Glutamatergic neuron (in vitro differentiated cells): ENCODE measurements at regions not wholly inside any gene's neighbourhood (a gene's known extent, or its start where the extent isn't known, plus 50 kb on each side); places are given as distances from the start of the nearest gene placed in this dataset.

Experiments used
- DNase-seq: peaks from one replicate; pipeline ENCODE4 v3.0.0; 2022
- H3K27ac Mint-ChIP-seq: one replicate; pipeline ENCODE4 v1.8.0; 2020; ENCODE audit warnings: mild to moderate bottlenecking, mixed read lengths, inconsistent platforms; ENCODE audit not compliant: unreplicated experiment
- H3K27me3 Mint-ChIP-seq: one replicate; pipeline ENCODE4 v1.8.0; 2020; ENCODE audit warnings: mild to moderate bottlenecking, moderate library complexity, mixed read lengths, inconsistent platforms; ENCODE audit not compliant: unreplicated experiment
- H3K36me3 Mint-ChIP-seq: one replicate; pipeline ENCODE4 v1.8.0; 2020; ENCODE audit warnings: mild to moderate bottlenecking, mixed read lengths, inconsistent platforms; ENCODE audit not compliant: unreplicated experiment
- H3K4me1 Mint-ChIP-seq: one replicate; pipeline ENCODE4 v1.8.0; 2020; ENCODE audit warnings: mild to moderate bottlenecking, low read depth, mixed read lengths, inconsistent platforms; ENCODE audit not compliant: unreplicated experiment
- H3K4me3 Mint-ChIP-seq: one replicate; pipeline ENCODE4 v1.8.0; 2020; ENCODE audit warnings: mild to moderate bottlenecking, mixed read lengths, inconsistent platforms; ENCODE audit not compliant: unreplicated experiment
- H3K9me3 Mint-ChIP-seq: one replicate; pipeline ENCODE4 v1.8.0; 2020; ENCODE audit warnings: mild to moderate bottlenecking, moderate library complexity, mixed read lengths, inconsistent platforms; ENCODE audit not compliant: unreplicated experiment
- TF ChIP-seq, protein P1 (sequence below): fragments of 200-600 bp; sonication (generic); IDR thresholded peaks from one replicate; pipeline ENCODE4 v1.5.0; 2021; ENCODE audit not compliant: partially characterized antibody, unreplicated experiment

- Mint-ChIP-seq H3K27ac (no peak overlapping the region), H3K9me3 (peaks cover 3% of the 10 kb centered on the region), H3K36me3 (peaks cover 5% of the 10 kb centered on the region)
Measured at GRCh38 chr15:98438907-98439306, 209.4 kb upstream of the IGF1R start.

DNA sequence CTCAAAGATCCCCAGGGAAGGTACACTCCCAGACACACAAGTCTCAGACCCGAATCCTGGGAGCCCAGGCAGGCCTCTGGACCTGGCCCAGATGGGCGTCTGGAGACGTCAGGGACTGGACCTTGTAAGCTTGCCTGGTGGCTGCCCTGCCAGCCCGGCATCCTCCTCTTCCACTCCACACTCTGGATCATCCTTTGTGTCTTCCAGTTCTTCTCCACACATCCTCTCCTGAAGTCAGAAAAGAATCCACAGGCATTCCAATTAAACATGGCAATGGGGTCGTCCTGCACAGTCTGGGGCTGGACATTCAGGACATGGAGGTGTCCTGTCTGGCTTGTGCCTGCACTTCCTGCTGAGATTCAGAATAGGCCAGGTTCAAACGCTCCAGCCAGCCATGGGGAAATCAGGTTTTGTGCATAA is 208.8 kb upstream of the IGF1R start:
- peaks cover 3% of the 10 kb centered on the region for H3K9me3 Mint-ChIP-seq
- H3K36me3 Mint-ChIP-seq, result peaks cover 5% of the 10 kb centered on the region
- DNase-seq, result no peak
- no peak overlapping the region for H3K27ac Mint-ChIP-seq
- peaks cover 10% of the 10 kb centered on the region for H3K4me1 Mint-ChIP-seq
- H3K27me3 Mint-ChIP-seq, result peaks cover 10% of the 10 kb centered on the region
- no peak overlapping the region for H3K4me3 Mint-ChIP-seq
- TF ChIP-seq, protein P1, sequence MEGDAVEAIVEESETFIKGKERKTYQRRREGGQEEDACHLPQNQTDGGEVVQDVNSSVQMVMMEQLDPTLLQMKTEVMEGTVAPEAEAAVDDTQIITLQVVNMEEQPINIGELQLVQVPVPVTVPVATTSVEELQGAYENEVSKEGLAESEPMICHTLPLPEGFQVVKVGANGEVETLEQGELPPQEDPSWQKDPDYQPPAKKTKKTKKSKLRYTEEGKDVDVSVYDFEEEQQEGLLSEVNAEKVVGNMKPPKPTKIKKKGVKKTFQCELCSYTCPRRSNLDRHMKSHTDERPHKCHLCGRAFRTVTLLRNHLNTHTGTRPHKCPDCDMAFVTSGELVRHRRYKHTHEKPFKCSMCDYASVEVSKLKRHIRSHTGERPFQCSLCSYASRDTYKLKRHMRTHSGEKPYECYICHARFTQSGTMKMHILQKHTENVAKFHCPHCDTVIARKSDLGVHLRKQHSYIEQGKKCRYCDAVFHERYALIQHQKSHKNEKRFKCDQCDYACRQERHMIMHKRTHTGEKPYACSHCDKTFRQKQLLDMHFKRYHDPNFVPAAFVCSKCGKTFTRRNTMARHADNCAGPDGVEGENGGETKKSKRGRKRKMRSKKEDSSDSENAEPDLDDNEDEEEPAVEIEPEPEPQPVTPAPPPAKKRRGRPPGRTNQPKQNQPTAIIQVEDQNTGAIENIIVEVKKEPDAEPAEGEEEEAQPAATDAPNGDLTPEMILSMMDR, result no peak

More at GRCh38 chr15:98438907-98439306, 209.4 kb upstream of the IGF1R start:
- Mint-ChIP-seq H3K27me3 (peaks cover 10% of the 10 kb centered on the region), H3K4me3 (no peak overlapping the region), H3K4me1 (peaks cover 5% of the 10 kb centered on the region)
- TF ChIP-seq, protein P1, result no peak
- no peak for DNase-seq

- Mint-ChIP-seq H3K9me3 (peaks cover 3% of the 10 kb centered on the region), H3K27me3 (peaks cover 12% of the 10 kb centered on the region), H3K4me3 (no peak overlapping the region), H3K27ac (no peak overlapping the region), H3K36me3 (peaks cover 5% of the 10 kb centered on the region), H3K4me1 (peaks cover 10% of the 10 kb centered on the region)
- DNase-seq, result no peak
- TF ChIP-seq, protein P1, result no peak
Measured at GRCh38 chr15:98440917-98441316, 207.4 kb upstream of the IGF1R start.

GRCh38 chr15:98441599-98441998 is 206.7 kb upstream of the IGF1R start:
- peaks cover 10% of the 10 kb centered on the region for H3K4me1 Mint-ChIP-seq
- no peak overlapping the region for H3K27ac Mint-ChIP-seq
- H3K9me3 Mint-ChIP-seq, result peaks cover 8% of the 10 kb centered on the region
- no peak for DNase-seq
- peaks cover 5% of the 10 kb centered on the region for H3K36me3 Mint-ChIP-seq
- H3K27me3 Mint-ChIP-seq, result peaks cover 8% of the 10 kb centered on the region
- TF ChIP-seq, protein P1, result no peak
- H3K4me3 Mint-ChIP-seq, result no peak overlapping the region

DNA sequence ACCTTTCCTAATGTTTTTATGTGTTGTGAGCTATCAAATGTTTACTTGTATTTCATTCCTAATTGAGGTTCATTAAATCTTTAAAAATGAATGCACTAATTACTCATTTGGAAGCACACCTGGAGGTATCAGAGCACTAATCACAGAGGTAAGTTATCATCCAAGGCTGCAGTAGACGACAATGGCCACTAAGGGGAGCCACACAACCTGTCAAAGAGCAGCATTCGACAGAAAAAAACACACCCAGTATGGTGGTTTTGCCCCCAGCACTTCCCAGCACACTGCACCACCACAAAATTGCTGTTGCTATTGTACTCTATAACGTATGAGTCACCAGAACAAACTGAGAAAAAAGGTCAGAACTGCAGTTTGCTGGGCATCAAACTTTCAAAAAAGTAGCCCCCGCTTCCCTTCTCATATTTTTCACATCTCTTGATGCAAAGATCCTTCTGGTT is 205.9 kb upstream of the IGF1R start:
- Mint-ChIP-seq H3K4me3 (no peak overlapping the region), H3K9me3 (peaks cover 8% of the 10 kb centered on the region), H3K36me3 (peaks cover 12% of the 10 kb centered on the region), H3K27me3 (peaks cover 8% of the 10 kb centered on the region), H3K4me1 (peaks cover 10% of the 10 kb centered on the region), H3K27ac (no peak overlapping the region)
- peak; percentile 78 for DNase-seq
- TF ChIP-seq, protein P1, result peak; percentile 93
